WTC11 (cell line): ENCODE measurements at regions not wholly inside any gene's neighbourhood (a gene's known extent, or its start where the extent isn't known, plus 50 kb on each side); places are given as distances from the start of the nearest gene placed in this dataset.

ENCODE experiments used
- ATAC-seq: fragments of 200-7000 bp; cut with Tn5 transposase; 2 replicates; pipeline ENCODE4 v1.10.0; 2021; ENCODE audit warnings: mild to moderate bottlenecking, moderate library complexity
- CTCF ChIA-PET: fragments of 300-600 bp; sonication (Branson Sonifier 250); formaldehyde crosslinking; loops from one replicate; lab custom pipeline; 2021; ENCODE audit warnings: antibody characterized with exemption; lab: Charles Lee
- POLR2A ChIA-PET: fragments of 350-600 bp; sonication (Branson Sonifier 250); formaldehyde crosslinking; loops from one replicate; lab custom pipeline; 2021; ENCODE audit warnings: antibody characterized with exemption; lab: Charles Lee
- DNase-seq: peaks from one replicate; pipeline ENCODE4 v3.0.0; 2021; ENCODE audit warnings: low spot score
- H3K27ac Mint-ChIP-seq: 2 replicates; pipeline ENCODE4 v1.8.0; 2021; ENCODE audit warnings: mixed read lengths
- H3K27me3 Mint-ChIP-seq: 2 replicates; pipeline ENCODE4 v1.8.0; 2021; ENCODE audit warnings: low read depth, mild to moderate bottlenecking, moderate library complexity, mixed read lengths
- H3K36me3 Mint-ChIP-seq: 2 replicates; pipeline ENCODE4 v1.8.0; 2021; ENCODE audit warnings: mixed read lengths
- H3K4me1 Mint-ChIP-seq: 2 replicates; pipeline ENCODE4 v1.8.0; 2022; ENCODE audit warnings: mixed read lengths
- H3K4me3 Mint-ChIP-seq: 2 replicates; pipeline ENCODE4 v1.8.0; 2021; ENCODE audit warnings: mild to moderate bottlenecking, moderate library complexity, mixed read lengths
- H3K9me3 Mint-ChIP-seq: 2 replicates; pipeline ENCODE4 v1.8.0; 2021; ENCODE audit warnings: mixed read lengths
- EMX1 ChIP-seq: fragments of 250-450 bp; sonication (Bioruptor Pico); IDR thresholded peaks from 2 replicates; pipeline ENCODE4 v1.8.0; 2021; ENCODE audit warnings: mild to moderate bottlenecking
- FOXP1 ChIP-seq: sonication (generic); formaldehyde crosslinking; IDR thresholded peaks from 2 replicates; pipeline ENCODE4 v1.8.0; 2022; ENCODE audit warnings: missing genetic modification reagents, mild to moderate bottlenecking, moderate library complexity, borderline replicate concordance
- GABPB1 ChIP-seq: sonication (generic); formaldehyde crosslinking; IDR thresholded peaks from 2 replicates; pipeline ENCODE4 v1.8.1; 2023; ENCODE audit warnings: mild to moderate bottlenecking, missing genetic modification reagents
- GTF2I ChIP-seq: fragments of 250-450 bp; sonication (Bioruptor Pico); conservative IDR thresholded peaks from 2 replicates; pipeline ENCODE4 v1.4.0; 2021; ENCODE audit warnings: mild to moderate bottlenecking
- HMGA2 ChIP-seq: fragments of 250-450 bp; sonication (Bioruptor Pico); IDR thresholded peaks from 2 replicates; pipeline ENCODE4 v1.4.0; 2021; ENCODE audit warnings: mild to moderate bottlenecking, moderate library complexity
- MYBL2 ChIP-seq: sonication (generic); formaldehyde crosslinking; IDR thresholded peaks from 2 replicates; pipeline ENCODE4 v1.8.1; 2023; ENCODE audit warnings: mild to moderate bottlenecking, moderate library complexity, missing genetic modification reagents
- NFE2L1 ChIP-seq: sonication (generic); formaldehyde crosslinking; IDR thresholded peaks from 2 replicates; pipeline ENCODE4 v1.8.1; 2023; ENCODE audit warnings: missing genetic modification reagents
- NR3C1 ChIP-seq: sonication (generic); formaldehyde crosslinking; conservative IDR thresholded peaks from 2 replicates; pipeline ENCODE4 v1.8.1; 2023; ENCODE audit warnings: low read depth, mild to moderate bottlenecking, missing genetic modification reagents
- STAT6 ChIP-seq: sonication (generic); formaldehyde crosslinking; conservative IDR thresholded peaks from 2 replicates; pipeline ENCODE4 v1.8.1; 2023; ENCODE audit warnings: mild to moderate bottlenecking, low read depth, missing genetic modification reagents, moderate library complexity
- TCF7 ChIP-seq: sonication (generic); formaldehyde crosslinking; IDR thresholded peaks from 2 replicates; pipeline ENCODE4 v1.8.0; 2022; ENCODE audit warnings: mild to moderate bottlenecking, low read depth, missing genetic modification reagents, moderate library complexity
- TEAD1 ChIP-seq: sonication (generic); formaldehyde crosslinking; IDR thresholded peaks from 2 replicates; pipeline ENCODE4 v1.8.0; 2022; ENCODE audit warnings: mild to moderate bottlenecking, missing genetic modification reagents
- ZNF317 ChIP-seq: sonication (generic); formaldehyde crosslinking; IDR thresholded peaks from 2 replicates; pipeline ENCODE4 v1.8.1; 2023; ENCODE audit warnings: low read depth, mild to moderate bottlenecking, moderate library complexity, missing genetic modification reagents, borderline replicate concordance
- ZNF396 ChIP-seq: fragments of 250-450 bp; sonication (Bioruptor Pico); IDR thresholded peaks from 2 replicates; pipeline ENCODE4 v1.8.0; 2021; ENCODE audit warnings: mild to moderate bottlenecking, moderate library complexity, borderline replicate concordance
- ZNF416 ChIP-seq: fragments of 250-450 bp; sonication (Bioruptor Pico); IDR thresholded peaks from 2 replicates; pipeline ENCODE4 v1.9.0; 2021; ENCODE audit warnings: mild to moderate bottlenecking, inconsistent platforms
- TF ChIP-seq, protein P1 (sequence below): fragments of 250-450 bp; sonication (Bioruptor Pico); IDR thresholded peaks from 2 replicates; pipeline ENCODE4 v1.8.0; 2021; ENCODE audit warnings: mild to moderate bottlenecking
- TF ChIP-seq, protein P2 (sequence below): fragments of 200-600 bp; IDR thresholded peaks from 2 replicates; pipeline ENCODE4 v1.8.0; 2022; ENCODE audit warnings: antibody characterized with exemption
- TF ChIP-seq, protein P3 (sequence below): sonication (generic); formaldehyde crosslinking; IDR thresholded peaks from 2 replicates; pipeline ENCODE4 v1.8.1; 2023; ENCODE audit warnings: mild to moderate bottlenecking, missing genetic modification reagents, borderline replicate concordance
- TF ChIP-seq, protein P4 (sequence below): sonication (generic); formaldehyde crosslinking; IDR thresholded peaks from 2 replicates; pipeline ENCODE4 v1.8.1; 2023; ENCODE audit warnings: mild to moderate bottlenecking, missing genetic modification reagents
- TF ChIP-seq, protein P5 (sequence below): sonication (generic); formaldehyde crosslinking; IDR thresholded peaks from 2 replicates; pipeline ENCODE4 v1.8.0; 2023; ENCODE audit warnings: missing genetic modification reagents, mild to moderate bottlenecking, borderline replicate concordance
- TF ChIP-seq, protein P6 (sequence below): sonication (generic); formaldehyde crosslinking; IDR thresholded peaks from 2 replicates; pipeline ENCODE4 v1.8.0; 2022; ENCODE audit warnings: mild to moderate bottlenecking, missing genetic modification reagents

DNA sequence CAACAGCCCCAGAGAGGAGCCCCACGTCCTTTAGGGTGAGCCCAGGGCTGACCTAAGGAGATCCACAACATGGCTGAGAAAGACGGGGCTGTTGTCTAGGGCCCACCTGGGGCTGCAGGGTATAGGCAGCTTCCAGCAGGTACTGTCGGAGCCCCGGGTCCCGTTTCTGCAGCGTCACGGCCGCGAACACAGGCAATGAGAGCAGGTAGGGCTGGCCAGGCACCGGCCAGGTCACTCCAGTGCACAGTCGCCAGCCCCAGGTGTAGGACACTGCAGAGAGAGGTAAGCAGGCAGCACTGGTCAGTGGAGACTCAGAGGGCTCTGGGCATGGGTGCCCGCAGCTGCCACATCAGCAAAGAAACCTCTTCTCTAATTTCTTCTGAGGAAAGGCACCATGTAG lies 115.2 kb downstream of the LITAF start:
- DNase-seq (no peak), ATAC-seq (no peak)
- POLR2A ChIA-PET, result no interaction called here
- no peaks in the 10 kb centered on the region for H3K4me1 Mint-ChIP-seq
- TF ChIP-seq GTF2I (CRISPR knock-in tag) (no peak), NFE2L1 (CRISPR knock-in tag) (no peak), EMX1 (CRISPR knock-in tag) (no peak), FOXP1 (no peak), GABPB1 (CRISPR knock-in tag) (no peak), MYBL2 (CRISPR knock-in tag) (no peak), ZNF396 (CRISPR knock-in tag) (no peak), TCF7 (CRISPR knock-in tag) (no peak)
- TF ChIP-seq, protein P1, sequence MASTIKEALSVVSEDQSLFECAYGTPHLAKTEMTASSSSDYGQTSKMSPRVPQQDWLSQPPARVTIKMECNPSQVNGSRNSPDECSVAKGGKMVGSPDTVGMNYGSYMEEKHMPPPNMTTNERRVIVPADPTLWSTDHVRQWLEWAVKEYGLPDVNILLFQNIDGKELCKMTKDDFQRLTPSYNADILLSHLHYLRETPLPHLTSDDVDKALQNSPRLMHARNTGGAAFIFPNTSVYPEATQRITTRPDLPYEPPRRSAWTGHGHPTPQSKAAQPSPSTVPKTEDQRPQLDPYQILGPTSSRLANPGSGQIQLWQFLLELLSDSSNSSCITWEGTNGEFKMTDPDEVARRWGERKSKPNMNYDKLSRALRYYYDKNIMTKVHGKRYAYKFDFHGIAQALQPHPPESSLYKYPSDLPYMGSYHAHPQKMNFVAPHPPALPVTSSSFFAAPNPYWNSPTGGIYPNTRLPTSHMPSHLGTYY, result no peak
- TF ChIP-seq, protein P2, sequence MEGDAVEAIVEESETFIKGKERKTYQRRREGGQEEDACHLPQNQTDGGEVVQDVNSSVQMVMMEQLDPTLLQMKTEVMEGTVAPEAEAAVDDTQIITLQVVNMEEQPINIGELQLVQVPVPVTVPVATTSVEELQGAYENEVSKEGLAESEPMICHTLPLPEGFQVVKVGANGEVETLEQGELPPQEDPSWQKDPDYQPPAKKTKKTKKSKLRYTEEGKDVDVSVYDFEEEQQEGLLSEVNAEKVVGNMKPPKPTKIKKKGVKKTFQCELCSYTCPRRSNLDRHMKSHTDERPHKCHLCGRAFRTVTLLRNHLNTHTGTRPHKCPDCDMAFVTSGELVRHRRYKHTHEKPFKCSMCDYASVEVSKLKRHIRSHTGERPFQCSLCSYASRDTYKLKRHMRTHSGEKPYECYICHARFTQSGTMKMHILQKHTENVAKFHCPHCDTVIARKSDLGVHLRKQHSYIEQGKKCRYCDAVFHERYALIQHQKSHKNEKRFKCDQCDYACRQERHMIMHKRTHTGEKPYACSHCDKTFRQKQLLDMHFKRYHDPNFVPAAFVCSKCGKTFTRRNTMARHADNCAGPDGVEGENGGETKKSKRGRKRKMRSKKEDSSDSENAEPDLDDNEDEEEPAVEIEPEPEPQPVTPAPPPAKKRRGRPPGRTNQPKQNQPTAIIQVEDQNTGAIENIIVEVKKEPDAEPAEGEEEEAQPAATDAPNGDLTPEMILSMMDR, result no peak
- TF ChIP-seq, protein P3, sequence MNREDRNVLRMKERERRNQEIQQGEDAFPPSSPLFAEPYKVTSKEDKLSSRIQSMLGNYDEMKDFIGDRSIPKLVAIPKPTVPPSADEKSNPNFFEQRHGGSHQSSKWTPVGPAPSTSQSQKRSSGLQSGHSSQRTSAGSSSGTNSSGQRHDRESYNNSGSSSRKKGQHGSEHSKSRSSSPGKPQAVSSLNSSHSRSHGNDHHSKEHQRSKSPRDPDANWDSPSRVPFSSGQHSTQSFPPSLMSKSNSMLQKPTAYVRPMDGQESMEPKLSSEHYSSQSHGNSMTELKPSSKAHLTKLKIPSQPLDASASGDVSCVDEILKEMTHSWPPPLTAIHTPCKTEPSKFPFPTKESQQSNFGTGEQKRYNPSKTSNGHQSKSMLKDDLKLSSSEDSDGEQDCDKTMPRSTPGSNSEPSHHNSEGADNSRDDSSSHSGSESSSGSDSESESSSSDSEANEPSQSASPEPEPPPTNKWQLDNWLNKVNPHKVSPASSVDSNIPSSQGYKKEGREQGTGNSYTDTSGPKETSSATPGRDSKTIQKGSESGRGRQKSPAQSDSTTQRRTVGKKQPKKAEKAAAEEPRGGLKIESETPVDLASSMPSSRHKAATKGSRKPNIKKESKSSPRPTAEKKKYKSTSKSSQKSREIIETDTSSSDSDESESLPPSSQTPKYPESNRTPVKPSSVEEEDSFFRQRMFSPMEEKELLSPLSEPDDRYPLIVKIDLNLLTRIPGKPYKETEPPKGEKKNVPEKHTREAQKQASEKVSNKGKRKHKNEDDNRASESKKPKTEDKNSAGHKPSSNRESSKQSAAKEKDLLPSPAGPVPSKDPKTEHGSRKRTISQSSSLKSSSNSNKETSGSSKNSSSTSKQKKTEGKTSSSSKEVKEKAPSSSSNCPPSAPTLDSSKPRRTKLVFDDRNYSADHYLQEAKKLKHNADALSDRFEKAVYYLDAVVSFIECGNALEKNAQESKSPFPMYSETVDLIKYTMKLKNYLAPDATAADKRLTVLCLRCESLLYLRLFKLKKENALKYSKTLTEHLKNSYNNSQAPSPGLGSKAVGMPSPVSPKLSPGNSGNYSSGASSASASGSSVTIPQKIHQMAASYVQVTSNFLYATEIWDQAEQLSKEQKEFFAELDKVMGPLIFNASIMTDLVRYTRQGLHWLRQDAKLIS, result no peak
- H3K4me3 Mint-ChIP-seq, result no peak overlapping the region
- H3K36me3 Mint-ChIP-seq, result 0 out of 2 replicates have a peak, but pooled peaks cover 4% of the 10 kb centered on the region
- no peaks in the 10 kb centered on the region for H3K9me3 Mint-ChIP-seq
- CTCF ChIA-PET, result interaction anchor here (1.5 kb wide), 1 partner anchor 60 kb away, joined by 3 read pairs; no protein-coding TSS in a partner anchor
- H3K27ac Mint-ChIP-seq, result no peak overlapping the region
- no peaks in the 10 kb centered on the region for H3K27me3 Mint-ChIP-seq

DNA sequence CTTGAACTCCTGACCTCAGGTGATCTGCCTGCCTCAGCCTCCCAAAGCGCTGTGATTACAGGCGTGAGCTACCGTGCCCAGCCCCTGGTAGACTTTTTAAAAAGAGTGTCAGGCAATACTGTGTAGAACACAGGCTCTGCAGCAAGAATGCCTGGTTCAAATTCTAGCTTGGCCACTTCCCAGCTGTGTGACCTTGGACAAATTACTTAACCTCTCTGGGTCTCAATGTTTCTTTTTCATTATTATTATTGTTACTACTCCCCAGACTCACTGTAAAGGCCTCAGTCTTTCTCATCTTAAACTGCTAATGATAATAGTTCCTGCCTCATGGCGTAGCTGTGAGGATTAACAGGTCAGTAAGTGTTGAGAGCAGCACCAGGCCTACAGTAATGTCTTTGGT lies 114.3 kb downstream of the LITAF start:
- H3K4me3 Mint-ChIP-seq, result no peak overlapping the region
- H3K4me1 Mint-ChIP-seq, result no peaks in the 10 kb centered on the region
- 0 out of 2 replicates have a peak, but pooled peaks cover 4% of the 10 kb centered on the region for H3K36me3 Mint-ChIP-seq
- H3K27ac Mint-ChIP-seq, result no peak overlapping the region
- no peaks in the 10 kb centered on the region for H3K9me3 Mint-ChIP-seq
- no peaks in the 10 kb centered on the region for H3K27me3 Mint-ChIP-seq
- ATAC-seq (no peak), DNase-seq (no peak)
- ChIA-PET POLR2A (interaction anchor here (0.7 kb wide), 1 partner anchor 384 kb away, joined by 6 read pairs; no protein-coding TSS in a partner anchor), CTCF (interaction anchor here (1.5 kb wide), 1 partner anchor 59 kb away, joined by 3 read pairs; no protein-coding TSS in a partner anchor)
- TF ChIP-seq HMGA2 (CRISPR knock-in tag) (no peak), ZNF317 (CRISPR knock-in tag) (no peak), GTF2I (CRISPR knock-in tag) (no peak), STAT6 (CRISPR knock-in tag) (no peak), ZNF416 (CRISPR knock-in tag) (no peak), TEAD1 (CRISPR knock-in tag) (no peak), NR3C1 (CRISPR knock-in tag) (no peak)
- TF ChIP-seq, protein P4, sequence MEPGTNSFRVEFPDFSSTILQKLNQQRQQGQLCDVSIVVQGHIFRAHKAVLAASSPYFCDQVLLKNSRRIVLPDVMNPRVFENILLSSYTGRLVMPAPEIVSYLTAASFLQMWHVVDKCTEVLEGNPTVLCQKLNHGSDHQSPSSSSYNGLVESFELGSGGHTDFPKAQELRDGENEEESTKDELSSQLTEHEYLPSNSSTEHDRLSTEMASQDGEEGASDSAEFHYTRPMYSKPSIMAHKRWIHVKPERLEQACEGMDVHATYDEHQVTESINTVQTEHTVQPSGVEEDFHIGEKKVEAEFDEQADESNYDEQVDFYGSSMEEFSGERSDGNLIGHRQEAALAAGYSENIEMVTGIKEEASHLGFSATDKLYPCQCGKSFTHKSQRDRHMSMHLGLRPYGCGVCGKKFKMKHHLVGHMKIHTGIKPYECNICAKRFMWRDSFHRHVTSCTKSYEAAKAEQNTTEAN (CRISPR knock-in tag), result no peak
- TF ChIP-seq, protein P5, sequence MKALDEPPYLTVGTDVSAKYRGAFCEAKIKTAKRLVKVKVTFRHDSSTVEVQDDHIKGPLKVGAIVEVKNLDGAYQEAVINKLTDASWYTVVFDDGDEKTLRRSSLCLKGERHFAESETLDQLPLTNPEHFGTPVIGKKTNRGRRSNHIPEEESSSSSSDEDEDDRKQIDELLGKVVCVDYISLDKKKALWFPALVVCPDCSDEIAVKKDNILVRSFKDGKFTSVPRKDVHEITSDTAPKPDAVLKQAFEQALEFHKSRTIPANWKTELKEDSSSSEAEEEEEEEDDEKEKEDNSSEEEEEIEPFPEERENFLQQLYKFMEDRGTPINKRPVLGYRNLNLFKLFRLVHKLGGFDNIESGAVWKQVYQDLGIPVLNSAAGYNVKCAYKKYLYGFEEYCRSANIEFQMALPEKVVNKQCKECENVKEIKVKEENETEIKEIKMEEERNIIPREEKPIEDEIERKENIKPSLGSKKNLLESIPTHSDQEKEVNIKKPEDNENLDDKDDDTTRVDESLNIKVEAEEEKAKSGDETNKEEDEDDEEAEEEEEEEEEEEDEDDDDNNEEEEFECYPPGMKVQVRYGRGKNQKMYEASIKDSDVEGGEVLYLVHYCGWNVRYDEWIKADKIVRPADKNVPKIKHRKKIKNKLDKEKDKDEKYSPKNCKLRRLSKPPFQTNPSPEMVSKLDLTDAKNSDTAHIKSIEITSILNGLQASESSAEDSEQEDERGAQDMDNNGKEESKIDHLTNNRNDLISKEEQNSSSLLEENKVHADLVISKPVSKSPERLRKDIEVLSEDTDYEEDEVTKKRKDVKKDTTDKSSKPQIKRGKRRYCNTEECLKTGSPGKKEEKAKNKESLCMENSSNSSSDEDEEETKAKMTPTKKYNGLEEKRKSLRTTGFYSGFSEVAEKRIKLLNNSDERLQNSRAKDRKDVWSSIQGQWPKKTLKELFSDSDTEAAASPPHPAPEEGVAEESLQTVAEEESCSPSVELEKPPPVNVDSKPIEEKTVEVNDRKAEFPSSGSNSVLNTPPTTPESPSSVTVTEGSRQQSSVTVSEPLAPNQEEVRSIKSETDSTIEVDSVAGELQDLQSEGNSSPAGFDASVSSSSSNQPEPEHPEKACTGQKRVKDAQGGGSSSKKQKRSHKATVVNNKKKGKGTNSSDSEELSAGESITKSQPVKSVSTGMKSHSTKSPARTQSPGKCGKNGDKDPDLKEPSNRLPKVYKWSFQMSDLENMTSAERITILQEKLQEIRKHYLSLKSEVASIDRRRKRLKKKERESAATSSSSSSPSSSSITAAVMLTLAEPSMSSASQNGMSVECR, result no peak
- TF ChIP-seq, protein P6, sequence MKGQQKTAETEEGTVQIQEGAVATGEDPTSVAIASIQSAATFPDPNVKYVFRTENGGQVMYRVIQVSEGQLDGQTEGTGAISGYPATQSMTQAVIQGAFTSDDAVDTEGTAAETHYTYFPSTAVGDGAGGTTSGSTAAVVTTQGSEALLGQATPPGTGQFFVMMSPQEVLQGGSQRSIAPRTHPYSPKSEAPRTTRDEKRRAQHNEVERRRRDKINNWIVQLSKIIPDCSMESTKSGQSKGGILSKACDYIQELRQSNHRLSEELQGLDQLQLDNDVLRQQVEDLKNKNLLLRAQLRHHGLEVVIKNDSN (CRISPR knock-in tag), result no peak
